Activated CD8-positive, alpha-beta T cell treated with anti-CD3 and anti-CD28 coated beads for 36 hours (primary cell): ENCODE measurements at regions not wholly inside any gene's neighbourhood (a gene's known extent, or its start where the extent isn't known, plus 50 kb on each side); places are given as distances from the start of the nearest gene placed in this dataset.

ENCODE experiments used
- ATAC-seq: fragments of 200-7000 bp; cut with Tn5 transposase; one replicate; pipeline ENCODE4 v1.10.0; 2021; ENCODE audit warnings: mild to moderate bottlenecking, moderate library complexity
- CTCF ChIA-PET: fragments of 350-600 bp; sonication (Branson Sonifier 250); formaldehyde crosslinking; loops from one replicate; lab custom pipeline; 2021; ENCODE audit warnings: antibody characterized with exemption; lab: Charles Lee
- POLR2A ChIA-PET: fragments of 350-600 bp; sonication (Branson Sonifier 250); formaldehyde crosslinking; loops from one replicate; lab custom pipeline; 2021; ENCODE audit warnings: antibody characterized with exemption; lab: Charles Lee
- DNase-seq: peaks from one replicate; pipeline ENCODE4 v3.0.0-alpha.2; 2020
- H3K27ac Mint-ChIP-seq: one replicate; pipeline ENCODE4 v1.8.0; 2021; ENCODE audit warnings: mild to moderate bottlenecking, mixed read lengths
- H3K27me3 Mint-ChIP-seq: one replicate; pipeline ENCODE4 v1.8.0; 2021; ENCODE audit warnings: mixed read lengths
- H3K36me3 Mint-ChIP-seq: one replicate; pipeline ENCODE4 v1.8.0; 2021; ENCODE audit warnings: low read depth, mixed read lengths
- H3K4me1 Mint-ChIP-seq: one replicate; pipeline ENCODE4 v1.8.0; 2021; ENCODE audit warnings: low read depth, mixed read lengths
- H3K4me3 Mint-ChIP-seq: one replicate; pipeline ENCODE4 v1.8.0; 2021; ENCODE audit warnings: mild to moderate bottlenecking, moderate library complexity, mixed read lengths
- H3K9me3 Mint-ChIP-seq: one replicate; pipeline ENCODE4 v1.8.0; 2021; ENCODE audit warnings: mixed read lengths
- intact Hi-C: fragments of 100-400 bp; cut with micrococcal nuclease; formaldehyde crosslinking; loops from one replicate; pipeline ENCODE4 v1.10.0; 2022
- TF ChIP-seq, protein P1 (sequence below): fragments of 200-600 bp; IDR thresholded peaks from one replicate; pipeline ENCODE4 v1.8.0; 2022; ENCODE audit warnings: antibody characterized with exemption, mild to moderate bottlenecking

DNA sequence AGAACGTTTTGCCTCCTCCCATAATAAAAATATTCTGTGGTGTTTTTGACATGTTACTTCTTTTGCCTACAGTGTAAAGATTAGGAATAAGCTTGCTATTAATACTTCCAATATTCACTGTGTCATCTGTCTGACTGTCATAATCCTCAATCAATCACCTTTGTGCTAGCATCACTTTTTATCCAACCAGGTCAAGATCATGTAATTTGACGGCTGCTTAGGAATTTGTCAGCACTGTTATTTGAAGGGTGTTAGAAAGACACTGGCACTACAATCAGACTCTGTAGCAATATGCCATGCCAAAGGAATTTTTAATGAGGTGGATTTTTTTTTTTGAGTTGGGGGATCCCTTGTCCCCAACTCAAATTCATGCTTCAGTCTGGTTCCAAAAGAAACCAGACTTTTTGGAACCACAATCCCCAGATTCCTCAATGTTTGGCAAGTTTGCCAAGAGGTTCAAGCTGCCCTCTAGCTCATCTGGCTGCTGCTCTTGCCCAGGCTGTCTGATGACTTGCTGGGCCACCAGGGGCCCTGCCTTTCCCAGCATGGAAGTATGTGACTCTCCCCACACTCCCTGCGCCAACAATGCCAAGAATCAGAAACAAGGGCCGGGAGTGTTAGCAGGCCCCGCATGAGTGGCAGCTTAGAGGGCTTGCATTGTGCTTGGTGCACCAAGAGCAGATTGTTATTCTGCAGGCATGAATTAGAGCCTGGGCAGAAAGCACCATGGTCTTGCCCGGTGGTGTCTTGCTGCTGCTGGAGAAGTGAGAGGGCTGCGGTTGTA is 58.6 kb upstream of the TSC22D2 start:
- DNase-seq = no peak
- H3K27ac Mint-ChIP-seq = no peak overlapping the region
- ChIA-PET POLR2A (no interaction called here), CTCF (interaction anchor here (0.7 to 1.6 kb wide), 4 partner anchors 11 to 146 kb away, joined by 3 to 4 read pairs (median 4); no protein-coding TSS in a partner anchor)
- peaks cover 5% of the 10 kb centered on the region for H3K4me1 Mint-ChIP-seq
- TF ChIP-seq, protein P1, sequence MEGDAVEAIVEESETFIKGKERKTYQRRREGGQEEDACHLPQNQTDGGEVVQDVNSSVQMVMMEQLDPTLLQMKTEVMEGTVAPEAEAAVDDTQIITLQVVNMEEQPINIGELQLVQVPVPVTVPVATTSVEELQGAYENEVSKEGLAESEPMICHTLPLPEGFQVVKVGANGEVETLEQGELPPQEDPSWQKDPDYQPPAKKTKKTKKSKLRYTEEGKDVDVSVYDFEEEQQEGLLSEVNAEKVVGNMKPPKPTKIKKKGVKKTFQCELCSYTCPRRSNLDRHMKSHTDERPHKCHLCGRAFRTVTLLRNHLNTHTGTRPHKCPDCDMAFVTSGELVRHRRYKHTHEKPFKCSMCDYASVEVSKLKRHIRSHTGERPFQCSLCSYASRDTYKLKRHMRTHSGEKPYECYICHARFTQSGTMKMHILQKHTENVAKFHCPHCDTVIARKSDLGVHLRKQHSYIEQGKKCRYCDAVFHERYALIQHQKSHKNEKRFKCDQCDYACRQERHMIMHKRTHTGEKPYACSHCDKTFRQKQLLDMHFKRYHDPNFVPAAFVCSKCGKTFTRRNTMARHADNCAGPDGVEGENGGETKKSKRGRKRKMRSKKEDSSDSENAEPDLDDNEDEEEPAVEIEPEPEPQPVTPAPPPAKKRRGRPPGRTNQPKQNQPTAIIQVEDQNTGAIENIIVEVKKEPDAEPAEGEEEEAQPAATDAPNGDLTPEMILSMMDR = no peak
- intact Hi-C loops = no loop called here
- no peaks in the 10 kb centered on the region for H3K9me3 Mint-ChIP-seq
- peaks cover 3% of the 10 kb centered on the region for H3K27me3 Mint-ChIP-seq
- no peaks in the 10 kb centered on the region for H3K36me3 Mint-ChIP-seq
- H3K4me3 Mint-ChIP-seq = no peak overlapping the region
- no peak for ATAC-seq

DNA sequence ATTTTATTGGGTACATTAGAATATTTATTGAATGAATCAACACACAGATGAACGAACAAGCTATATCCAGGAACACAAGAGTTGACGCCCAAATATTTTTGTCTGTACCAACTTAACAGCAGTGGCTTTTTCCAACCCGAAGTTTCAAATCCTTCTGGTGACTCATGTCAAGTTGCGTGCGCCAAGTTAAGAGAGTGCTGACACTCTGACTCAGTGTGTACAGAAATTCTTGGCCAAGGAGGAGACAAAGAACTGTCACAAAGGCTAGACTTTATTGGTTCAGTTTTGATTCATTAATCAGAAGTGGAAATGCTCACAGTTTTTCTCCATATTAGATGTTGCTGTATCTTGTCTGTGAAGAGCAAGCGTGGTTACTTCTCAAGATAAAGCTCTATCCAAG is 59.6 kb upstream of the TSC22D2 start:
- POLR2A ChIA-PET = no interaction called here
- no peak overlapping the region for H3K27ac Mint-ChIP-seq
- ATAC-seq (peak; percentile 74), DNase-seq (no peak)
- H3K4me1 Mint-ChIP-seq = peaks cover 5% of the 10 kb centered on the region
- no peaks in the 10 kb centered on the region for H3K36me3 Mint-ChIP-seq
- H3K9me3 Mint-ChIP-seq = no peaks in the 10 kb centered on the region
- intact Hi-C loops = no loop called here
- TF ChIP-seq, protein P1 = no peak
- H3K4me3 Mint-ChIP-seq = no peak overlapping the region
- peaks cover 3% of the 10 kb centered on the region for H3K27me3 Mint-ChIP-seq
- CTCF ChIA-PET = interaction anchor here (1.1 to 1.4 kb wide), 2 partner anchors 12 to 16 kb away, joined by 4 read pairs; no protein-coding TSS in a partner anchor

DNA sequence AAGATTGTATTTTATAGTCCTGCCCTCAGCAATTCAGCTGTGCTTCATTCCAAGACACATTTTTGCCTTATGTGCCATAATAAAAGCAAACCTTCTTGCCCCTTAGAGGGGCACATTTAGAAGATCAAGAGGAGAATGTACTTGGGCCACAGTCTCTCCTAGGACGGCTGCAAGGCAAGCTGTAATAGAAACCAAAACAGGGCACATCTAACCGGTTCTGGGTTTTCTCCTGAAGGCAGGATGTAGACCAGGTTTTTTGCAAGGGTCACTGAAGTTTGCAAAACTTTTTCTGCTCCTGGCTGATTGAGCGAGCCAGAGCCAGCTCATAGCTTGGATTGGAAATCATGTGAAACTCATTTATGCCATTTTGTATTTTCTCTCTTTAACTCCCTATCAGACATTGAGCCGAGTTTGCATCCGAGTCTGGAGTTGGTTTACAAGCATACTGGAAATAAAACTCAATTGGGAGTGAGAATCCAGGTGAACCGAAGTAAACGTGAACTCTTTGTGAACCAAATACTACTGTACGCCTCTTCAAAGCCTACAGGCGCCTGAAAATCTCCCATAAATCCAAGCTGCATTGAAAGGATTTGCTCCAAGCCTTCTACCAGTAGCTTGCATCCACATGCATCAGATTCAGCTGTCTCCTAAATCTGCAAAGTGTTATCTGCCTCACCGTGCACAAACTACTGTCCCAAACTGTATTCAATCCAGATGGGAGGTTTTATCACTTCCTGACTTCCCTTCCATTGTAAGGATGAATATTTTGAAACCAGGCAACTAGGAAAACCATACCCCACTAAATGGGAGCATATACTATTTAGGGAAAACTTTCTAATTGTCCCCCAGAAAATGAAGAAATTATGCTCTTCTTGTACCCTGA is 60.9 kb upstream of the TSC22D2 start:
- no peak for DNase-seq
- peaks cover 3% of the 10 kb centered on the region for H3K27me3 Mint-ChIP-seq
- H3K9me3 Mint-ChIP-seq = no peaks in the 10 kb centered on the region
- H3K36me3 Mint-ChIP-seq = no peaks in the 10 kb centered on the region
- ChIA-PET CTCF (interaction anchor here (1.0 kb wide), 1 partner anchor 50 kb away, joined by 3 read pairs; no protein-coding TSS in a partner anchor), POLR2A (no interaction called here)
- TF ChIP-seq, protein P1 = no peak
- H3K4me3 Mint-ChIP-seq = no peak overlapping the region
- peaks cover 5% of the 10 kb centered on the region for H3K4me1 Mint-ChIP-seq
- H3K27ac Mint-ChIP-seq = no peak overlapping the region
- intact Hi-C loops = no loop called here
- no peak for ATAC-seq

DNA sequence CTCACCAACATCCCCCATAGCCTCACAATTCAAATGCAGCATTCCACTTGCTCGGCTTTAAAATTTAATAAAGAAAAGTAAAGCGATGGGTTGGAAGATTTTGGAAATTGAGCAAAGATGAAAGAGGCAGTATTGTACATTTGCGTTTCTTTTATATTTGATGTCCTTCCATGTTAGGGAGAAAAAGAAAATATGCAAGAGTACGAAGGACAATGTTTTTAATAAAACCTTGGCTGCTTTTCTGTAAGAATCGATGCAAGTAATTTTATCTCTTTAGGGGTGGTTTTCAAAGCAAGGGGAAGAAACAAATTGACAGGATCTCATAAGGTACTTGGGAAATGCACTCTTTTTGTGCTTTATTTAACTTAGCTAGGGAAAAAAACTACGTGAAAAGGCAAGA is 61.8 kb upstream of the TSC22D2 start:
- no peak for ATAC-seq
- DNase-seq = no peak
- no peak overlapping the region for H3K27ac Mint-ChIP-seq
- H3K27me3 Mint-ChIP-seq = peaks cover 3% of the 10 kb centered on the region
- POLR2A ChIA-PET = no interaction called here
- no peaks in the 10 kb centered on the region for H3K9me3 Mint-ChIP-seq
- no peak overlapping the region for H3K4me3 Mint-ChIP-seq
- H3K36me3 Mint-ChIP-seq = no peaks in the 10 kb centered on the region
- TF ChIP-seq, protein P1 = no peak
- CTCF ChIA-PET = interaction anchor here (1.0 kb wide), 1 partner anchor 49 kb away, joined by 3 read pairs; no protein-coding TSS in a partner anchor
- peaks cover 5% of the 10 kb centered on the region for H3K4me1 Mint-ChIP-seq
- intact Hi-C loops = no loop called here
